HL-60 (cell line): ENCODE measurements at regions not wholly inside any gene's neighbourhood (a gene's known extent, or its start where the extent isn't known, plus 50 kb on each side); places are given as distances from the start of the nearest gene placed in this dataset.

Experiments used
- CTCF ChIP-seq: IDR thresholded peaks from one replicate; pipeline ENCODE4 v1.5.1; 2011; ENCODE audit warnings: low read length, control low read depth, inconsistent platforms; ENCODE audit not compliant: insufficient read depth
- POLR2AphosphoS5 ChIP-seq: IDR thresholded peaks from 2 replicates; pipeline ENCODE4 v1.6.1; 2012; ENCODE audit warnings: low read depth
- SPI1 ChIP-seq: IDR thresholded peaks from 2 replicates; pipeline ENCODE4 v1.6.1; 2012; ENCODE audit warnings: low read depth, mild to moderate bottlenecking, borderline replicate concordance

DNA sequence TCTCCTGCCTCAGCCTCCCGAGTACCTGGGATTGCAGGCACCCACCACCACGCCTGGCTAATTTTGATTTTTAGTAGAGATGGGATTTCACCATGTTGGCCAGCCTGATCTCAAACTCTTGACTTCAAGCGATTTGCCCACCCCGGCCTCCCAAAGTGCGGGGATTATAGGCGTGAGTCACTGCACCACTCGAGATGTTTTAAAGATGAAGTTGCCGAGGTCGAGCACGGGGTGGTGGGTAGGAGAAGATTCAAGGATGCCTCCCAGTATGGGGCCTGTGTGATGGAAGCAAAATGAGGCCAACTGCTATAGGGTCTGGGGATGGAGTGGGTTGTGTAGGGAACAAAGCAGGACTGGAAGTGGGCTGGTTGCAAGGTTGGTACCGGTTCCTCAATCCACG, 245.2 kb downstream of the MN1 start:
- TF ChIP-seq SPI1, result no peak
- TF ChIP-seq CTCF, result no peak
- no peak for TF ChIP-seq POLR2AphosphoS5
